NCI-H1436 treated with DMSO at 0.1 percent for 48 hours (cell line): ENCODE measurements at regions not wholly inside any gene's neighbourhood (a gene's known extent, or its start where the extent isn't known, plus 50 kb on each side); places are given as distances from the start of the nearest gene placed in this dataset.
"Not testable (repeated sequence)": the region's sequence is repeated elsewhere in the genome, so short reads cannot be mapped to it uniquely, and the experiment has no call there.

Experiments
- DNase-seq: peaks from one replicate; lab custom pipeline; 2025; lab: John Stamatoyannopoulos, UW

DNA sequence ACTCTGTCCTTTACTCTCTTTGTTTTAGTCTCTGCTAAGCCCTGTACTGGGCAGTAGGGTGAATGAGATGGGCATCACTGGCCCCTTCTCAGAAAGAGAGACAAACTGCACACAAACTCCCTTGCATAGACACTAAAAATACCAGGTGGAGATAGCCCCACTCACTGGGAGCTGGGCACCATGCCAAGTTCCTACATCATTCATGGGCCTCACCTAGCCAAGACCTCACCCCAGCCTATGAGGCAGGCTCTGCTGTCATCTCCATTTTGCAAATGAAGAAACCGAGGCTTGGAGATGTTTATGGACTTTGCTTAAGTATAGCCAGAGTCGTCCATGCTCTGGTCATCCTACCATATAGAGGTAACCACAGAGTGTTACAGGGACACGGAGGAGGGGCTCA is 499.8 kb upstream of the CDH11 start:
- DNase-seq: no peak

DNA sequence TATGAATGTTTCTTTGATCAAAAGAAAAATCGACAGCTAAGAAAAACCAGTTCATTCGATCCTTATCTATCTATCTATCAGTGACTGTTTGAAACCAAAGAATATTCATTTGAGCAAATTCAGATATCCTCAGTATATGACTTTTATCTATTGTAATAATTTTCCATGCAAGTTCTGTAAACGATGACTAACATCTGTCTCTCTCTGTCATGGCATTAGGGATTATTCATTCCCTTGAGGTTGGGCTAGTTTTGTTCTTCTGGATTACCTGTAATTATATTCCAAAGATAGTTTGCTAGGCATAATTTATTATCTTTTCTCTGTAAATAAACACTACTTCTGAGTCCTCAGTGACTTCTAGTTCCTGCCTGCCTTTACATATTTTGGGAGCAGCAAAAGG is 497.7 kb upstream of the CDH11 start:
- no peak for DNase-seq

DNA sequence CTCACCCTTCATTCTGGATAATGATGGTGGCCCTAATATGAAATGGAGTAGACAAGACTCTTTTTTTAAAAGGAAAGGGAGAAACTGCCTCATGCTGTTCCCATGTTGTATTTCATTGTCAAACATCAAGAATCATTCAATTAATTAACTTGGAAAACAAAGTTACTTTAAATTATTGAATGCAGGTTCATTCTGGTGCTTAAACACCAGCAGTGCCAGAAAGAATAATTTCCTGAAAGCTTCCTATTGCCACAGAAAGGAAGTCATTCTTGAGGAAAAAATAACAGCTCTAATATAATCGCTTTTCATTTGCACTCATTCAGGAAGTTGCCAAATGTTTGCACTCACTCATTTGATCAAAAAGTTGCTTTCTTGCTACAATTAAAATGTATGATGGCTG is 497.1 kb upstream of the CDH11 start:
- no peak for DNase-seq

GRCh38 chr16:65618333-65618732 is 496.5 kb upstream of the CDH11 start:
- no peak for DNase-seq

GRCh38 chr16:65617421-65617820 is 495.6 kb upstream of the CDH11 start:
- no peak for DNase-seq

GRCh38 chr16:65608455-65608854 is 486.6 kb upstream of the CDH11 start:
- no peak for DNase-seq

DNA sequence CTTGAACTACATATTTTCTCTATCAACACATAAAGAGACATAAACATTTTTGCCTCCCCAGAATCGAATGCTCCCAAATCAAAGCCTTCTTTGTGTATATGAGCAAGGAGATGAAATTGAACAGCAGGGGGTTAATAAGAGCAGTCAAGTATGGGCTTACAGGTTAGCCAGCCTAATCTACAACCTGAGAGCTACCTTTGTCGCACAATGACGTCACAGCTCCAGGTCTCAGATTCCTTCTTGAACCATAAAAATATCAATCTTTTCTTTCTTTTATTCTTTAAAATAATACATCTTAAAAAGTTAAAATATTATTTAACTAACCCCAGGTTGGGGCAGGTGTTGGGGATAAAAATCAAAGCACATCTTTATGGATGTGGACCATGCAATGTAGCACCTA is 482.9 kb upstream of the CDH11 start:
- no peak for DNase-seq

- DNase-seq: no peak
Observed at GRCh38 chr16:65601781-65602180, 479.9 kb upstream of the CDH11 start.

DNA sequence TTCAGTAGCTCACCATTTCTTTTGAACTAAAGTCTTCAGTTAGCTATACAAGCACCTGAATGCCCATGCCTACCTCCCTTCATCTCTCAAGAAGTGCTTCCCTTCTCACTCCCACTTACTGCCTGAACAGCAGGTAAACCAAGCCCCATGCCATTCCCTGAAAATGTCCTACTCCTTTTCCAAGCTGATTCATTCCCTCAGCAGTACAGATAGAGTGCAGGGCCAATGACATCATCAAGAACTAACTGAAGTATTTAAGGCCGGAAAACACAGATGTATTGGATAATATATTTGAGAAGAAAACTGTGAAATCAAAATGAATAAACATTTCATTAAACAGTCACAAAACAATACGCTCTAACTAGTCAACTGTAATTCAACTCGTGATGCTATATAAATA is 478.8 kb upstream of the CDH11 start:
- no peak for DNase-seq

DNA sequence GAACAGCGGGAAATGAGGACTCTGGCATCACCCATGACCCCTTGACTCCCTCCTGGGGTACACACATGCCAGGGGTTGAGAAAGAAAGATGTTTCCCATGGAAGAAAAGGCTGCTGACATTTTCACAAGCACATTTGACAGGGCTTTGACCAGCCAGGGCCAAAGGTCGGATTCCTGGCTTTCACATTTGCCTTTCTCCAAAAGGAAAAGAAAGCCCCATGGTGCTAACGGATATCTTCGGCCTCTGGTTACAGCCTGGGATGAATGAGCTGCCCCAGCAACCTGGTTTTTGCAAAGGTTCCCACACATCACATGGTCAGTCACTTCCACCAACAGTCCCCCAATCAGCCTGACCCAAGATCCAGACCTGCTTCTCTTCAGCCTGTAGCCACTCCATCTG is 478.2 kb upstream of the CDH11 start:
- no peak for DNase-seq

- no peak for DNase-seq
Observed at GRCh38 chr16:65598621-65599020, 476.8 kb upstream of the CDH11 start.

GRCh38 chr16:65583498-65583897 is 461.6 kb upstream of the CDH11 start:
- no peak for DNase-seq

DNA sequence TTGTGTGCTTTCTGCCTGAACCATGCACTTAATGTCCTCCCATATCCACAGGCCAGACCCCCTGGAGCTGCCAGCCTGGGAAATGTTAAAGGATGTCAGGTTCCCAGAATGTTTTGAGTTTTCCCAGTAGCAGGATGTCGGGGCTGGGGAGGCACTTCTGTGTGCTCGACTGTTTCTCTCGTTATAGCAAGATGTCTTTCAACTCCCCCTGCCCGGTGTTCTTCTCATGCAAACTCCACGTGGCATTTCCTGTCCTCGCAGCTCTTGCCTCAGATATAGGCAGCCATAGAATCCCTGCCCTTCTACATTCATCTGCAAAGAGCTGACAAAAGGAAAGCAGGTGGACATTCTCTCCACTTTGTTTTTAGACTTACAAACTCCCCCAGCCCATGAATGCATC is 457.2 kb upstream of the CDH11 start:
- DNase-seq: no peak

DNA sequence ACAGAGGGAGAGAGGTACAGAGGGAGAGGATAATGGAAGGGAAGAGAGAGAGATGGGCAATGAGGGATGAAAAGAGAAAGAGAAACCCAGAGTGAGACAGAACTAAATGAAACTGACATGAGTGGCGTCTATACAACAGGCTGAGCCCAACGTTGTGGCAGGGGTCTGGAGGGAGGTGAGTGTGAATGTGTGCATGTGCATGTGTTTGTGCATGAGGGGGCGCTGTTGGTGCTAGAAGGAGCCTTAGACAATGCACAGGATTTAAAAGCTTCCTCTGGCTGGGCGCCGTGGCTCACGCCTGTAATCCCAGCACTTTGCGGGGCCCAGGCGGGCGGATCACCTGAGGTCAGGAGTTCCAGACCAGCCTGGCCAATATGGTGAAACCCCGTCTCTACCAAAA is 454.8 kb upstream of the CDH11 start:
- DNase-seq: no peak

DNA sequence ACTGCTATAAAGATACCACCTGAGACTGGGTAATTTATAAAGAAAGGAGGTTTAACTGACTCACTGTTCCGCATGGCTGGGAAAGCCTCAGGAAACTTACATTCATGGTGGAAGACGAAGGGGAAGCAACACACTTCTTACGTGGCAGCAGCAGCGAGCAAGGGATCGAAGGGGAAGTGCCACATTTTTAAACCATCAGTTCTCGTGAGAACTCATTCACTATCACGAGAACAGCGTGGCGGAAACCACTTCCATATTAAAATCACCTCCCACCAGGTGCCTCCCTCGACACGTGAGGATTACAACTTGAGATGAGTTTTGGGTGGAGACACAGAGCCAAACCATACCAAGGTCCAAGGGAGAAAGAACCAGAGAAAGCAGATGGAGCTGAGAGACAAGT is 454.3 kb upstream of the CDH11 start:
- DNase-seq: no peak

- no peak for DNase-seq
Observed at GRCh38 chr16:65574326-65574966, 452.6 kb upstream of the CDH11 start.

DNA sequence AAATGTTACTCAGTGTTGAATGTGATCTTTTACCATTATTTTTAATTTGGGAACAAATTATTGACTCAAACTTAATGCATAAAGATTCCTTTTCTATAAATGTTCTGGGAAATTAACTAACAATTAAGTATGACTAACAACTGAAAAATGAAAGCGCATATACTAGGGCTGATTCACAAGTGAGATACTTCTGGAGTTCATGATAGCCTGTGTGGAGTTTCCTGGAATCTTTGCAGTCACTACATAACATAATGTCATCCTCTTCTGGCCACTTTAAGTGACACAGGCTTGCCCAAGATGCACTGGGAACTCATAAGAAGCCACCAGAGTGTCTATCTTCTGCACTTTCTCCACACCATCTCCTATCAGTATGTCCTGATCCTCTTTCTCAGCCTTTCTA is 450.3 kb upstream of the CDH11 start:
- no peak for DNase-seq

- DNase-seq: no peak
Observed at GRCh38 chr16:65570261-65570660, 448.4 kb upstream of the CDH11 start.

DNA sequence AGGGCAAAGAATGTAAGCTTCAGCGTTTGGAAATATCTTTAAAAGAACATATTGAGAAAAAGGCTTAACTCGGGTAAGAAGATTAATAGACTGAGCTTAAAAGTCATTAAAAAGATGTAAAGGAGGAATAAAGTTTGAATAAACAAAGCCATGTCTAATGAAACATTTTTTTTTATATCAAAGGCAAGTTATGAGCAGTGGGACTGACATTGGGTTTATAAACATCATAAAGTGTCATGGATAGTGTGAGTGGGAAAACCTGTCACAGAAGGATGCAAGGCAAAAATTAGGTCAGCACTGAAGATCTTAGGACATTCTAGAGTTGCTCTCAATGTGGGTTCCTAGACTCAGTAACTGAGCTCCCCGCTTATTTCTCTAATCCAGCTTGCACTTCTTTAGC is 438.0 kb upstream of the CDH11 start:
- no peak for DNase-seq

DNA sequence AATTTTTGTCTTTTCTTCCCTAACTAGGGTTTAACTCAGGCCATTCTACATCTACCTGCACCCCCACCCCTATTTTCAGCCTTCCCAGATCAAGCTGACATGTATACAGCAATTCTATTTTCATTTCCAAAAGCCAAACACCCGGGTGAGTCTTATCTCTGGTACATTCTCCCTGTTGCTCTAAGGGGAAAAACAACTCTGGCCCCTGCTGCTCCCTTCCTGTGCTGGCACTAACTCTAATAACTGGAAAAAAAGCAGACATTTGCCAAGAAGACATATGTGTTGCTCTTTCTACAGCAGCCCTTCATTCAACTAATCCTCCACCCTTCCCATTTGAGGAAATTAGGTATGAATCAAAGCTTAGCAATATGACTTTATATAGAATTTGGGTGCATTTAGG is 427.8 kb upstream of the CDH11 start:
- not testable (repeated sequence) for DNase-seq

DNA sequence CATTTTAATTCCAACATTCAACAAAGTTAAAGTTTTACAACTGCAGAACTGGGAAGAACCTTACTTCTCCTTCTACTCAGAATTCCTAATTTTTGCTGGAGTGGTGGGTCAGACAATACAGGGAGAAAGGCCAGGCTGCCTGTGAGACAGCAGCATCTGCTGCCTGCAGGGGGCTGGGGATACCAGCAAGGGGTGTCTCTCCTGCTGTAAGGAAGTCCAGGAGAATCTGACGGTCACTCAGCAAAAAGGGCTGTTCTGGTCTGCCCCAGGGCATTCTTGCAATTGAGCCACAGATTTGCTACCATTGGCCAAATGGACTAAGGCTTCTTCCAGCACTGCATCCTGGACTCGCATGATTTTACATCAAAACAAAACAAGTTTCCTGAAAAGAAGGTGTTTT is 426.6 kb upstream of the CDH11 start:
- DNase-seq: no peak

DNA sequence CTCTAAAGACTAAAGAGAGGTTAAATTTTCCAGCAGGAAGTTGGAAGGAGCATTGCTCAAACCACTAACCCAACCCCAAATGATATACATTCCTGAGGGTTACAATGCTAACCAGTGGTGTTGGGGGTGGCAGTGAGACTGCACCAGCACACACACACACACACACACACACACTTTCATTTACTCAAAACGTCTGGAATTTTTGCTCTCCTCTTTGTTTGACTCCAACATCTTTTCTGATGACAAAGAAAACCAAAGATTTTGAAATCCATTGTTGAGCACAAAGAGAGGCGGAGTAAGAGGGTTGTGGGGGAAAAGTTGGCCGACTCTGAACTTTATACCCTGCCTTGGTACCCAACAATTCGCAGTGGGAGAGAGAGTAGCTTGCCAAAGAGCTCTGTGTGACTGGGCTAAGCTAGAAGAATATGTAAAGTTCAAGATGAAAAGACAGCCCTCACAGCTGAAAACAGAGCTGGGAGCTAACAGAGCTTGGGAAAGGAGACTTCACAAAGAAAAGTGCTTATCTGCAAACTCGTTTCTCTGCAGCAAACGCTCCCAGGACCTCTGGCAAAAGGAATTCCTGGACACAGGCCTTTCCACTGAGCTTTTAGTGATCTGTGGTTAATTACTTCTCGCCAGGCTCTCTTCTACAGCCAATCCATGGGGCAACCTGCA is 426.0 kb upstream of the CDH11 start:
- DNase-seq: no peak

DNA sequence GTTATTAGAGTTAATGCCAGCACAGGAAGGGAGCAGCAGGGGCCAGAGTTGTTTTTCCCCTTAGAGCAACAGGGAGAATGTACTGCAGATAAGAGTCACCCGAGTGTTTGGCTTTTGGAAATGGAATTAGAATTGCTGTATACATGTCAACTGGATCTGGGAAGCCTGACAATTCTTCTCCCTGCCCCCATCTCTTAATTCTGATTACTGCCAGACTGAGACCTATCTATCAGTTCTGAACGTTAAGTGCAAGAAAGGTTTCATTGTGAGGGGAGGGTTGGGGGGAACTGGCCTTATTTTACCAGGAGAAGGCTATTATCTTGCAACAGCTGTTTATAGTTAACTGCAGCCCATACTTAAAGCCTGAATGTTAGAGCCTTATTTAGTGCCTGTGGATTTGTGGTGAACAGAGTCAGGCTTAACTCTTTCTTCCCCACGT is 424.5 kb upstream of the CDH11 start:
- DNase-seq: no peak

DNA sequence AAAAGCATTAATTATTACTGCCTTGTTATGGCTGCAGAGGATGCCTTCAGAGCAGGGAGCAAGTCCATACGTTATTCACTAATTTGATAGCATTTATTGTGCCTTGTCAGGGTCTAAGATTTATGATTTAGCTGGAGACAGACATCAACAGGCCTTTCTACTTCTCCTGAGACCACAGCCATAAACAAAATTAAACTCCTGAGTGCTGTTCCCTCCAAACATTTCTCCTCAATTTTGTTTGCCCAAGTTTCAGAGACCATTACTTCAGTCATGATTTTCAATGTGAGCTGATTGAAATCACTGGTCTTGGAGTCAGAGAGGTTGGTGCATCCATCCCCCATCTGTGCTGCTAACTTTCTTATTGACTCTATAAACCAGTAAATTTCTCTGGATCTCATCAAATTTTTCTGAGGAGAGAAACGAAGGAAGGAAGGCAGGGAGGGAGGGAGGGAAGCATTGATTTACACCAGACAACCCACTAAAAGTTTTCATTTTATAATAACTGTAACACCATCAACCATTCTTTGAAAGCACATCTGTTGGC is 423.6 kb upstream of the CDH11 start:
- no peak for DNase-seq
